ENCODE measurements at regions not wholly inside any gene's neighbourhood (a gene's known extent, or its start where the extent isn't known, plus 50 kb on each side); places are given as distances from the start of the nearest gene placed in this dataset.
A peak's percentile ranks its signal among the peaks of the same experiment; 100 is the strongest.
"Not testable (repeated sequence)": the region's sequence is repeated elsewhere in the genome, so short reads cannot be mapped to it uniquely, and the experiment has no call there.

- DNase-seq = peak; percentile 21 to 49
Measured at GRCh38 chr17:65360961-65361552, 200.4 kb downstream of the AXIN2 start.

- DNase-seq = no peak
Measured at GRCh38 chr17:65359016-65359415, 202.4 kb downstream of the AXIN2 start.

DNA sequence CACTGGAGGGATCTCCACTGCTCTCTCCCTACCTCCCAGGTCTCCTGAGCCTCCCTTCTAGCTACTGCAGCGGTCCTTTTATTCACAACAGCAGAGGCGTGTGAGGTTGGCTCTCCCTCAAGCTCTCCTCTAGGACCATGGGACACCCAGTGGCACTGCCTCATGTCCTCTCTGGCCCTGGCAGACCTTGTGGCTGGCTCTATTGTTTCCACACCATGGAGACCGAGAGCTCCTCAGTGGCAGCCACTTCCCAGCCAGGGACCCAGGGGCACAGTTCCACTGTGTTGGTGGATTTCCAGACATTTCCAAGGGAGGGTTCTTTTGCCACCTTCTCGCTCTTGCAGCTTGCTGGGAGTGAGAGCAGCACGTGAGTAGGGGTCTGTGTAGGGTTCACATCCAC, 204.9 kb downstream of the AXIN2 start:
- no peak for DNase-seq

- DNase-seq = no peak
Measured at GRCh38 chr17:65355246-65355645, 206.2 kb downstream of the AXIN2 start.

GRCh38 chr17:65349916-65350315, 211.5 kb downstream of the AXIN2 start:
- DNase-seq = no peak

GRCh38 chr17:65346166-65346565, 209.0 kb downstream of the RGS9 start:
- no peak for DNase-seq

- DNase-seq = no peak
Measured at GRCh38 chr17:65345261-65346005, 208.3 kb downstream of the RGS9 start.

DNA sequence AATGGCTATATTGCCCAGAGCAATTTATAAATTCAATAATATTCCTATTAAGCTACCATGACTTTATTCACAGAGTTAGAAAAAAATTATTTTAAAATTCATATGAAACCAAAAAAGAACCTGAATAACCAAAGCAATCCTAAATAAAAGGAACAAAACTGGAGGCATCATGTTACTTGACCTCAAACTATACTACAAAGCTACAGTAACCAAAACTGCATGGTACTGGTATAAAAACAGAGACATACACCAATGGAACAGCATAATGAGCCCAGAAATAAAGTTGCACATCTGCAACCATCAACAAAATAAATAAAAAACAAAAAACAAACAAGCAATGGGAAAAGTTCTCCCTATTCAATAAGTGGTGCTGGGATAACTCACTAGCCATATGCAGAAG, 203.2 kb downstream of the RGS9 start:
- no peak for DNase-seq

GRCh38 chr17:65334406-65334805, 197.2 kb downstream of the RGS9 start:
- no peak for DNase-seq

GRCh38 chr17:65332779-65333178, 195.6 kb downstream of the RGS9 start:
- no peak for DNase-seq

DNA sequence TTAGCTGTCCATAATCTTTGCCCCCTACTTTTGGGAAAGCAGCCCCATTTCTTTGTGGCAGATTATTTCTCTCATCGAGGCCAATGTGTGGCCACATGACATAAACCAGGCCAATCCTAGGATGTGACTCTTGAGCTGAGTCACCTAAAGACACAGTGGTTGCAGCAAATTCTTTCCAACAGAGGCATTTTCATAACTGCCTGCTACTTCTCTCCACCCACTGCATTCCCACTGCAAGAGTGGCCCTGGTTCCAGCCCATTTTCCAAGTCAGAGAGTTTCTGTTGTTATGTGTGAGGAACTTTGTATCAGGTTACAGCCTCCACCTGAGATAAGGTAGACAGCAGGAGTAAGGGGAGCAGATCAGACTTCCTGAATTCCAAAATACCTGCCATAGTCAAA, 195.2 kb downstream of the RGS9 start:
- no peak for DNase-seq

DNA sequence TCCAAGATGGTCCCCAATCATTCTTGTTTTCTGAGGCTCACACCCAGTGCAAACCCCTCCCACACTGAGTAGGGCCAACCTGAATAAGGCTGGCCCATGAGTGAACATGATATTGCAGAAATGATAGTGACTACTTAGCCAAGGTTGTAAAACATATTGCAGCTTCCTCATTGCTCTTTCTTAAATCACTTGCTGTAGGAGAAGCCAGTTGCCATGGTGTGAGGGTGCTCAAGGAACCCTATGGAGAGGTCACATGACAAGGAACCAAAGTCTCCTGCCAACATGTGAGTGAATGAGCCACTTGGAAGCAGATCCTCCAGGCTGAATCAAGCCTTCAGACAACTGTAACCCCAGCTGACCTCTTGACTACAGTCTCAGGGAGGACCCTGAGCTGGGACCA, 191.4 kb downstream of the RGS9 start:
- DNase-seq = no peak

DNA sequence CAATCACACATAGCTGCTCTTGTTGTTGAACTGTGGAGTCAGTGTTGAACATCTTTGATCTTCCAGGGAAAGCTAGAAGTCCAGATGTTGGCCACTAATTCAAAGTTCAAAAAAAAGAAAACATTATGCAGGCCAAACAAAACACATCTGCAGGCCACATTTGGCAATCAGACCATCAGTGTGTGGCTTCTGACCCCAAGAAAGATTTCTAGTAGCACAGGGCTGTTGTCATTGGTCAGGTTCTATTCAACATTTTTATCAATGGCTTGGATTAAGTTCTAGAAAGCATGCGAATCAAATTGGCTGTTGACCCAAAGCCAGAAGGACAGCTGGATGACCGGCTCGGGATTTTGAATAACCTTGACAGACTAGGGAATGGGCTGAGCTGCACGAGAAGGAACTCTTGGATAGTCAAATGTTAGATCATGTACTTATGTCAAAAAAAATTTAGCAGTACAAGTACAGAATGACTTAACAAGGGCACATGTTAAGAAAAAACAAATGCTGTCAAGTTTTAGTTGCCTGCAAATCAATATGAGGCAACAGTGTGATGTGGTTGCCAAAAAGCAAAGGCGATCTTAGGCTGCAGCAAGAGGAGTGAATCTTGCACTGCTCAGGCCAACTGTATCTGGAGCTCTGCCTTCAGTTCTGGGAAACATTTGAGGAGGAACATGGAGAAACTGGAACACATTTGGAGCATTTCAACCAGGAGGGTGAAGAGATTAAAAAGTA, 187.6 kb downstream of the RGS9 start:
- no peak for DNase-seq

- no peak for DNase-seq
Measured at GRCh38 chr17:65323049-65323448, 185.9 kb downstream of the RGS9 start.

GRCh38 chr17:65320820-65321219, 183.7 kb downstream of the RGS9 start:
- DNase-seq = no peak

DNA sequence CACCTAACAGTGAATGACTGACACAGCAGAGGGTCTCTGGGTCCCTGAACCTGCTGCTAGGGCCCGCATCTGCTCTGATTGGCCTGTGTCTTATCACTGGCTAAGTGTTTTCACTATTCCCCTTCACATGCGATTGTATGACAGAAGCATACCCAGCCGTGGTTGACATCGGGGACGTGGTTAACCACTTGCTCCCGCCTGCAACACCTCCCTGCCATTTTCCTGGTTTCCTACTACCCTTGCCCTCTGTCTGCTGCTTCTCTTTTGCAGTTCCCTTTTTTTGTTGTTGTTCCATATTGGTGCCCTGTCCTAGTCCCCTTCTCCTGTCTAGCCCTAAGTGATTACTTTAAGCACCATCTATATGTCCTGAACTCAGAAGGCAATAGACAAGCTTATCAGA, 177.0 kb downstream of the RGS9 start:
- DNase-seq = no peak

DNA sequence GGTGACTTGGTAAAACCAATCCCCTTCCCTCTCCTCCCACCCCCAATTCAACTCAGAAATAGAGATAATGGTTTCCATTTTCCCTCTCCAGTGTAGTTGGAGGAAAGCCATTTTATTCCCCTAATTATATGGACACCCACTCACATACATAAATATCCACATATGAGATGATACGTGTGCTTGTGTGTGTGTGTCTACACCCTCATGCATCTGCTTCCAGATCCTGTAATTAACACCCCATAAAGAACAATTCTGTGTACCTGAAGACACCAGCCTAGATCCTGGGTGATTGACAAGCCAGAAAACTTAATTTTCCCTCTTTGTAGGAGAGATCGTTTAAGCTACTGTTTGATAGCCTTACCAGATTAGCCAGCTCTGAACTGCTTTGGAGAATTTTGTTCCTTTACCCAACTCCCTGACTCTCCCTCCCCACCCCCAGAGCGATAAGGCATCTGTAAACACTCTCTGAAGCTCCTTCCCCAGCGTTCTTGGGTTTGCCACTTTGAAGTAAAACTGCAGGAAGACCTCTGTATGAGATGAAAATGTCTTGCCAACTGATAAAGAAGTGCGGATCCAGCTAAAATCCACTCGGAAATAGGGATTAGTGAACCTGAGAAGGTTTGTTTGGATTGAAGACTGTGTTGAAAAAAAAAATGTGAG, 175.7 kb downstream of the RGS9 start:
- peak in 1 of 2 experiments; percentile 57 for DNase-seq

DNA sequence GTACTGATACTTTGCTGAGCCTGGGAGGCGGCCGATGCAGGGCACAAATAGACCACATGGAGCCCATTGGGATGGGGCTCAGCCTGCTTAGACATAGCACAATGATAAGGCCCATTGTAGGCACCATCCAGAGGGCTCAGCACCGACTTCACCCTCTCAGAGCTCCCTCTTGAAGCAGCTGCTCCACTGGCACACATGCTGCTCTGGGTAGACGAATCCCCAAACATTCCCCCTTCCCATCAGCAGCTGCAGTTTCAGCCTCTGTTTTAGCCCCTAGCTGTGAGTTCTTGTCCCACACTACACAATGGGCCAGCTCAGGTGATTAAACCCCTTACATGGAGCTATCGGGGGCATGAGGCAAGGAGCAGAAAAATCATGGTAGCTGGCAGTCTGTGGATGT, 174.1 kb downstream of the RGS9 start:
- no peak for DNase-seq

- DNase-seq = no peak
Measured at GRCh38 chr17:65307961-65308316, 170.8 kb downstream of the RGS9 start.

- no peak for DNase-seq
Measured at GRCh38 chr17:65307081-65307960, 170.2 kb downstream of the RGS9 start.

- no peak for DNase-seq
Measured at GRCh38 chr17:65305778-65306177, 168.6 kb downstream of the RGS9 start.

- no peak for DNase-seq
Measured at GRCh38 chr17:65305116-65305515, 167.9 kb downstream of the RGS9 start.

DNA sequence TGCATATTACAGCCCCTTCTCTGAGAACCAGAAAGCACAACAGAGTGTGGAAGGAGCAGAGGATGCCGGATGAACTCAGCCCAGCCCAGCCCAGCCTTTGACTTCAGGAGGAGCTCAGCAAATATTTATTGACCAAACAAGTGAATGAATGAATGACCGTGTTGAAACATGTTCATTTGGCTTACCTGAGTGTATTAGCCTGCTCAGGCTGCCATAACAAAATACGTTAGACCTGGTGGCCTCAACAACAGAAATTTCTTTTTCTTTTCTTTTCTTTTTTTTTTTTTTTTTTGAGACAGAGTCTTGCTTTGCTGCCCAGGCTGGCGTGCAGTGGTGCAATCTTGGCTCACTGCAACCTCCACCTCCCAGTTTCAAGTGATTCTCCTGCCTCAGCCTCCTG, 164.7 kb downstream of the RGS9 start:
- not testable (repeated sequence) for DNase-seq
